CD4-positive, alpha-beta memory T cell (primary cell): ENCODE measurements at regions not wholly inside any gene's neighbourhood (a gene's known extent, or its start where the extent isn't known, plus 50 kb on each side); places are given as distances from the start of the nearest gene placed in this dataset.

Experiments
- CTCF ChIA-PET: fragments of 350-600 bp; sonication (Branson Sonifier 250); formaldehyde crosslinking; loops from one replicate; lab custom pipeline; 2021; ENCODE audit warnings: inconsistent platforms; ENCODE audit not compliant: partially characterized antibody; lab: Charles Lee
- POLR2A ChIA-PET: fragments of 350-600 bp; sonication (Branson Sonifier 250); formaldehyde crosslinking; loops from one replicate; lab custom pipeline; 2021; ENCODE audit not compliant: partially characterized antibody; lab: Charles Lee
- DNase-seq, 5 donors: peaks; one replicate each; pipeline versions ENCODE4 v3.0.0 to v3.0.0-alpha.2; 2020 to 2022; ENCODE audit warnings: mixed read lengths in 1 of 5
- H3K27ac ChIP-seq: one replicate; pipeline ENCODE4 v1.7.0; 2013; ENCODE audit warnings: low read depth, low read length
- H3K27me3 ChIP-seq: 2 replicates; pipeline ENCODE4 v1.7.0; 2013; ENCODE audit warnings: mild to moderate bottlenecking, low read length, moderate library complexity; ENCODE audit not compliant: insufficient read depth
- H3K36me3 ChIP-seq: 2 replicates; pipeline ENCODE4 v1.7.0; 2013; ENCODE audit warnings: mild to moderate bottlenecking, low read length, moderate library complexity; ENCODE audit not compliant: insufficient read depth
- H3K4me1 ChIP-seq: 2 replicates; pipeline ENCODE4 v1.7.0; 2013; ENCODE audit warnings: mild to moderate bottlenecking, low read length, moderate library complexity; ENCODE audit not compliant: insufficient read depth
- H3K4me3 ChIP-seq, 2 donors: one replicate each; pipeline ENCODE4 v1.7.0; 2013; ENCODE audit warnings: low read length in 2 of 2, mild to moderate bottlenecking in 1 of 2
- H3K9me3 ChIP-seq, 2 donors: one replicate each; pipeline ENCODE4 v1.7.0; 2013; ENCODE audit warnings: low read length in 2 of 2, control low read depth in 1 of 2; ENCODE audit not compliant: control insufficient read depth in 1 of 2
- H3K27ac Mint-ChIP-seq, 7 donors: one replicate each; pipeline ENCODE4 v1.8.0; 2020 to 2021; ENCODE audit warnings: mixed read lengths in 7 of 7, mild to moderate bottlenecking in 6 of 7, inconsistent platforms in 3 of 7, moderate library complexity in 3 of 7
- H3K27me3 Mint-ChIP-seq, 2 donors: one replicate each; pipeline ENCODE4 v1.8.0; 2020 to 2021; ENCODE audit warnings: mixed read lengths in 2 of 2
- H3K36me3 Mint-ChIP-seq, 2 donors: one replicate each; pipeline ENCODE4 v1.8.0; 2020 to 2021; ENCODE audit warnings: mixed read lengths in 2 of 2, inconsistent platforms in 1 of 2, mild to moderate bottlenecking in 1 of 2
- H3K4me1 Mint-ChIP-seq, 4 donors: one replicate each; pipeline ENCODE4 v1.8.0; 2020 to 2021; ENCODE audit warnings: mixed read lengths in 4 of 4, mild to moderate bottlenecking in 1 of 4
- H3K4me3 Mint-ChIP-seq, 8 donors: one replicate each; pipeline ENCODE4 v1.8.0; 2020 to 2021; ENCODE audit warnings: mixed read lengths in 8 of 8, mild to moderate bottlenecking in 7 of 8, moderate library complexity in 6 of 8, inconsistent platforms in 3 of 8
- H3K9me3 Mint-ChIP-seq, 8 donors: one replicate each; pipeline ENCODE4 v1.8.0; 2020 to 2021; ENCODE audit warnings: mixed read lengths in 8 of 8, mild to moderate bottlenecking in 5 of 8, inconsistent platforms in 3 of 8, moderate library complexity in 1 of 8
- intact Hi-C: fragments of 100-400 bp; cut with micrococcal nuclease; formaldehyde crosslinking; loops from one replicate; pipeline ENCODE4 v1.15.1; 2023

DNA sequence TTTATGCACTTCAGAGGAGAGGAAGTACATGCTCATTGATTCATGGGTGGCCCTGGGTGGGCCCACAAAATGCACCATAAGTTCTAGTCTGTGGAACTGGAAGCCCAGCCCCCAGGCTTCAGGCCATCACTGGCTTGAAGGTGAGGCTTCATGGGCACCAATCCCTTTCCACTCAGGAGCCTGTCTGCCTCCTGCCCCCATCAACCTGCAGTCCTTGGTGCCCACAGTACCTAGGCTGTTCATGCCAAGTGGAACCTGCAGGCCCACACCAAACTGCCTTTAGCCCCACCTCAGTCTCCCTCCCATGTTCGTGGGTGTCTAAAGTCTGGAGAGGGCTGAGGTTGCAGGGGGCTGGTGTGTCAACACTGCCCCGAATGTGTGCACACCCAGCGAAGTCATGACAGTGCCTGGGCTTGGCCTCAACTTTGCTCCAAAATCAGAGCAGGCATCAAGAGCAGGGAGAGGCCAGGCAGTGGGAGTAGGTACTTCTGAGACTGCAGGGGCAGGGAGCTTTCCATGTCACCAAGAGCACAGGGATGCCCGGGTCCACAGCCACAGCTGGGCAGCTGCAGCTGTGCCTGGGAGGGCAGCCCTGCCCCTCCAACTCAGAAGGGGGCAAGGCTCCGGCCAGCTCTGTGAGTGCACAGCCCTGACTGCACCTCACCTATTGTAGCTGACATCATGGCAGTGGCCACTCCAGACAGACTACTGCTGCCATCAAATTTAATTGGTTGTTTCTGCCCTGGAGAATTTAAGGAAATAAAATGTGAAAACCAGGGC, 1250.4 kb upstream of the IGFBP7 start:
- Histone ChIP-seq H3K4me3 (no peak overlapping the region), H3K36me3 (no peaks in the 10 kb centered on the region), H3K4me1 (no peaks in the 10 kb centered on the region), H3K27me3 (no peaks in the 10 kb centered on the region), H3K27ac (no peak overlapping the region), H3K9me3 (no peaks in the 10 kb centered on the region)
- Mint-ChIP-seq H3K9me3 (peaks cover 7 to 51% (median 22%) of the 10 kb centered on the region in 8 donors), H3K4me1 (no peaks in the 10 kb centered on the region), H3K27ac (no peak overlapping the region), H3K27me3 (no peaks in the 10 kb centered on the region), H3K4me3 (no peak overlapping the region), H3K36me3 (no peaks in the 10 kb centered on the region)
- ChIA-PET POLR2A (no interaction called here), CTCF (no interaction called here)
- intact Hi-C loops = no loop called here
- no peak for DNase-seq

DNA sequence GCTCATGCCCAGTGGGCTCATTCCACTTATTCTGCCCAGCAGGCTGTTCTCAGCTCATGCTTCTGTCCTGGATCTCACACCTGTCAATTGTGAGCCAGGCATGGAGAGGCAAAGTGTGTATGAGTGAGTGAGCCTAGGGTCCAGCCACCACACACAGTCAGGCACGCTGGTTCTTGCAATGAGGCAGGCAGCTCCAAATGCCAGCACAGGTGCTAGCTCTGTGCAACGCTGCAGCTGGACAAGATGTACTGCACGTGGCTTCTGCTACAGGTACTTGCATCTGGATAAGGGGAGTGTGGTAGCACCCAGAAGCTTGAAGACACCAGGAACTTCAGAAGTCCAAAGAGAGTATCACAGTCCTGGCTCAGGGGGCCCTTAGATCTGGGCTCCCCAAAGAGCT, 1249.4 kb upstream of the IGFBP7 start:
- ChIA-PET CTCF (no interaction called here), POLR2A (no interaction called here)
- no peak overlapping the region for H3K4me3 Mint-ChIP-seq
- peaks cover 7 to 48% (median 22%) of the 10 kb centered on the region in 8 donors for H3K9me3 Mint-ChIP-seq
- H3K27me3 Mint-ChIP-seq = no peaks in the 10 kb centered on the region
- H3K9me3 ChIP-seq = no peaks in the 10 kb centered on the region
- no peaks in the 10 kb centered on the region for H3K4me1 ChIP-seq
- no peak for DNase-seq
- H3K4me1 Mint-ChIP-seq = no peaks in the 10 kb centered on the region
- no peaks in the 10 kb centered on the region for H3K27me3 ChIP-seq
- H3K27ac ChIP-seq = no peak overlapping the region
- no peak overlapping the region for H3K4me3 ChIP-seq
- no peaks in the 10 kb centered on the region for H3K36me3 Mint-ChIP-seq
- no peaks in the 10 kb centered on the region for H3K36me3 ChIP-seq
- no peak overlapping the region for H3K27ac Mint-ChIP-seq
- intact Hi-C loops = no loop called here

DNA sequence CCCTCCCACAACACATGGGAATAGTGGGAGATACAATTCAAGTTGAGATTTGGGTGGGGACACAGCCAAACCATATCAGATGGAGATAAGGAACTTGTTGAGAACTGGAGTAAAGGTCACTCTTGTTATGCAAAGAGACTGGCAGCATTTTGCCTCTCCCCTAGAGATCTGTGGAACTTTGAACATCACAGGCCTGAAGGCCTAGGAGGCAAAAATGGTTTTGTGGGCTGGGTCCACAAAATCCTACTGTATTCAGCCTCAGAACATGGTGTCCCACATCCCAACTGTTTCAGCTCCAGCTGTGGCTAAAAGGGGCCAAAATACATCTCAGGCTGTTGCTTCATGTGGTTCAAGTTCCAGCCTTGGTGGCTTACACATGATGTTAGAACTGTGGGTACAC, 1247.8 kb upstream of the IGFBP7 start:
- POLR2A ChIA-PET = no interaction called here
- no peaks in the 10 kb centered on the region for H3K36me3 Mint-ChIP-seq
- DNase-seq = no peak
- no peak overlapping the region for H3K4me3 Mint-ChIP-seq
- H3K36me3 ChIP-seq = no peaks in the 10 kb centered on the region
- H3K9me3 ChIP-seq = no peaks in the 10 kb centered on the region
- H3K4me1 Mint-ChIP-seq = no peaks in the 10 kb centered on the region
- H3K4me3 ChIP-seq = no peak overlapping the region
- no peak overlapping the region for H3K27ac Mint-ChIP-seq
- peaks cover 7 to 44% (median 21%) of the 10 kb centered on the region in 8 donors for H3K9me3 Mint-ChIP-seq
- no peaks in the 10 kb centered on the region for H3K4me1 ChIP-seq
- no peak overlapping the region for H3K27ac ChIP-seq
- intact Hi-C loops = no loop called here
- no peaks in the 10 kb centered on the region for H3K27me3 Mint-ChIP-seq
- no peaks in the 10 kb centered on the region for H3K27me3 ChIP-seq
- CTCF ChIA-PET = no interaction called here

- H3K9me3 Mint-ChIP-seq = peaks cover 0 to 14% (median 4%) of the 10 kb centered on the region in 8 donors
- H3K9me3 ChIP-seq = no peaks in the 10 kb centered on the region
- DNase-seq = no peak
- CTCF ChIA-PET = no interaction called here
- no peaks in the 10 kb centered on the region for H3K4me1 ChIP-seq
- H3K4me3 ChIP-seq = no peak overlapping the region
- no peak overlapping the region for H3K4me3 Mint-ChIP-seq
- H3K27ac ChIP-seq = no peak overlapping the region
- no peaks in the 10 kb centered on the region for H3K36me3 ChIP-seq
- POLR2A ChIA-PET = no interaction called here
- H3K4me1 Mint-ChIP-seq = no peaks in the 10 kb centered on the region
- intact Hi-C loops = no loop called here
- no peaks in the 10 kb centered on the region for H3K27me3 Mint-ChIP-seq
- H3K36me3 Mint-ChIP-seq = no peaks in the 10 kb centered on the region
- no peaks in the 10 kb centered on the region for H3K27me3 ChIP-seq
- H3K27ac Mint-ChIP-seq = no peak overlapping the region
Observed at GRCh38 chr4:58325070-58325469, 1214.9 kb upstream of the IGFBP7 start.

GRCh38 chr4:58313444-58313843, 1203.3 kb upstream of the IGFBP7 start:
- Histone ChIP-seq H3K4me3 (no peak overlapping the region), H3K27me3 (no peaks in the 10 kb centered on the region), H3K36me3 (no peaks in the 10 kb centered on the region), H3K27ac (no peak overlapping the region), H3K9me3 (no peaks in the 10 kb centered on the region), H3K4me1 (no peaks in the 10 kb centered on the region)
- Mint-ChIP-seq H3K4me3 (no peak overlapping the region), H3K9me3 (peaks cover 0 to 24% (median 10%) of the 10 kb centered on the region in 8 donors), H3K27ac (no peak overlapping the region), H3K27me3 (no peaks in the 10 kb centered on the region), H3K4me1 (no peaks in the 10 kb centered on the region), H3K36me3 (no peaks in the 10 kb centered on the region)
- CTCF ChIA-PET = no interaction called here
- intact Hi-C loops = no loop called here
- no peak for DNase-seq
- POLR2A ChIA-PET = no interaction called here

DNA sequence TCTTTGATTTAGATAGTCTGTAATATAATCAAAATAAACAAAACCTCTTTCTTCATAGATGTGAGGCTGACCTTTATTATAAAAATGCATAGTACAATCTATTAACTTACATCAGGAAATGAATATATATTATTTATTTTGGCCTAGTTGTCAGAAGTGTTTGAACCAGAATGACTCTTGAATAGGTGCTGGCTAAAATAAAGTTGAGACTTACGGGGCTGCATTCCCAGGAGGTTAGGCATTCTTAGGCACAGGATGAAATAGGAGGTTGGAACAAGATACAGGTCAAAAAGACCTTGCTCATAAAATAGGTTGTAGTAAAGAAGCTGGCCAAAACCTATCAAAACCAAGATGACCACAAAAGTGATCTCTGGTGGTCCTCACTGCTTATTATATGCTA, 1193.3 kb upstream of the IGFBP7 start:
- ChIA-PET CTCF (no interaction called here), POLR2A (no interaction called here)
- H3K4me3 Mint-ChIP-seq = no peak overlapping the region
- no peaks in the 10 kb centered on the region for H3K4me1 Mint-ChIP-seq
- no peaks in the 10 kb centered on the region for H3K36me3 Mint-ChIP-seq
- no peak overlapping the region for H3K27ac ChIP-seq
- peaks cover 0 to 30% (median 9%) of the 10 kb centered on the region in 8 donors for H3K9me3 Mint-ChIP-seq
- H3K27me3 ChIP-seq = no peaks in the 10 kb centered on the region
- no peak overlapping the region for H3K4me3 ChIP-seq
- DNase-seq = no peak
- H3K36me3 ChIP-seq = no peaks in the 10 kb centered on the region
- H3K4me1 ChIP-seq = no peaks in the 10 kb centered on the region
- intact Hi-C loops = no loop called here
- no peaks in the 10 kb centered on the region for H3K9me3 ChIP-seq
- no peak overlapping the region for H3K27ac Mint-ChIP-seq
- H3K27me3 Mint-ChIP-seq = no peaks in the 10 kb centered on the region

DNA sequence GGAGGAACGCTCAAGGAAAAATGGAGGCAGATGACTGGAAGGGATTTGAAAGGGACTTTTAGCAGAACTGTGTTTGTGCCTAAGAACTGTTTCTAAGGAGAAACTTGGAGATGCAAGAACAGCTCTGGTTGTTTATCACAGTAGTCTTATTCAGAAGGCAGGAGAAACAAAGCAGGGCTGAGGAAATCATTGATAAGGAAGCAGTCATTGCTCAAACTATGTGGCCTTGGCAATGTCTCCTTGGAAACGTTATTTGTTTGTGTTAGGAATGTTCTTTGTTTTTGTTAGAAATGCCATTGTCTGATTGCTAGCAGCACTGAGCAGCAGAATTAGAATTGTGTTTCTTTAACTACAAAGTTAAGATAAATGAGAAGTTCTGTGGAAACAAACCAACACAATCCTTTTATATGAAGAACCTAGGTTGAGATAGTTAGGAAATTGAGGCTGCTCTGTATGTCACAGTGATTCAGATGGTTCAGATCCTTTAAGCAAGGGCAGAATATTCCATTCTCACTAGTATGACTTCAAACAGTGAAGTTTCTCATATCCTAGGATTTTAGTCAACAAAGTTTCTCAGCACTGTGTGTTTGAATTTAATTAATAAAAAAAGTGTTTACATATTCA, 1191.3 kb upstream of the IGFBP7 start:
- Mint-ChIP-seq H3K36me3 (no peaks in the 10 kb centered on the region), H3K4me1 (no peaks in the 10 kb centered on the region), H3K4me3 (no peak overlapping the region), H3K9me3 (peaks cover 0 to 21% (median 9%) of the 10 kb centered on the region in 8 donors), H3K27me3 (no peaks in the 10 kb centered on the region), H3K27ac (no peak overlapping the region)
- H3K27me3 ChIP-seq = no peaks in the 10 kb centered on the region
- no peaks in the 10 kb centered on the region for H3K4me1 ChIP-seq
- intact Hi-C loops = no loop called here
- H3K4me3 ChIP-seq = no peak overlapping the region
- no peak overlapping the region for H3K27ac ChIP-seq
- ChIA-PET CTCF (no interaction called here), POLR2A (no interaction called here)
- DNase-seq = no peak
- no peaks in the 10 kb centered on the region for H3K9me3 ChIP-seq
- no peaks in the 10 kb centered on the region for H3K36me3 ChIP-seq
